ENCODE measurements at regions not wholly inside any gene's neighbourhood (a gene's known extent, or its start where the extent isn't known, plus 50 kb on each side); places are given as distances from the start of the nearest gene placed in this dataset.

DNA sequence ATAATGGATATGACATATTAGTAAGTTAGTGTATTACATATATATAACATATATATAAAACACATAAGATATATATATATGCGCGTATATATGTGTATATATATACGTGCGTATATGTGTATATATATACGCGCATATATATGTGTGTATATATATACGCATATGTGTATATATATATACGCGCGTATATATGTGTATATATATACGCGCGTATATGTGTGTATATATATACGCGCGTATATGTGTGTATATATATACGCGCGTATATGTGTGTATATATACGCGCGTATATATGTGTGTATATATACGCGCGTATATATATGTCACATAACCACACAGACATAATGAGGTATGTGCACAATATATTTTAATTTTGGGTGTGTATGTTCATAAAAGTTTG, 327.8 kb downstream of the MEIS1 start:
- Histone ChIP-seq H3F3A (ENCODE audit: insufficient read depth, low read length, poor library complexity, severe bottlenecking) (no peaks in the 10 kb centered on the region), H3K4me2 (ENCODE audit: low read length) (no peak overlapping the region), H3K27ac (ENCODE audit: low read length) (no peak overlapping the region), H3K27me3 (ENCODE audit: insufficient read depth, low read depth, low read length) (no peaks in the 10 kb centered on the region), H3K9me2 (ENCODE audit: insufficient read depth, low read length) (no peaks in the 10 kb centered on the region), H3K79me2 (replicated peaks; ENCODE audit: insufficient read depth, low read length) (no peaks in the 10 kb centered on the region), H3K9ac (ENCODE audit: low read length) (no peak overlapping the region), H3K4me3 (ENCODE audit: low read length) (no peak overlapping the region), H2AFZ (ENCODE audit: low read depth, low read length) (no peak overlapping the region), H3K9me3 (ENCODE audit: low read length) (no peaks in the 10 kb centered on the region), H3K36me3 (ENCODE audit: insufficient read depth, low read length) (no peaks in the 10 kb centered on the region), H4K20me1 (ENCODE audit: insufficient read depth) (no peaks in the 10 kb centered on the region)
- TF ChIP-seq POLR2AphosphoS5 (IDR thresholded peaks at IDR 0.05): no peak
- no peak for TF ChIP-seq RAD21 (conservative IDR thresholded peaks at IDR 0.05)
- TF ChIP-seq, protein P1, sequence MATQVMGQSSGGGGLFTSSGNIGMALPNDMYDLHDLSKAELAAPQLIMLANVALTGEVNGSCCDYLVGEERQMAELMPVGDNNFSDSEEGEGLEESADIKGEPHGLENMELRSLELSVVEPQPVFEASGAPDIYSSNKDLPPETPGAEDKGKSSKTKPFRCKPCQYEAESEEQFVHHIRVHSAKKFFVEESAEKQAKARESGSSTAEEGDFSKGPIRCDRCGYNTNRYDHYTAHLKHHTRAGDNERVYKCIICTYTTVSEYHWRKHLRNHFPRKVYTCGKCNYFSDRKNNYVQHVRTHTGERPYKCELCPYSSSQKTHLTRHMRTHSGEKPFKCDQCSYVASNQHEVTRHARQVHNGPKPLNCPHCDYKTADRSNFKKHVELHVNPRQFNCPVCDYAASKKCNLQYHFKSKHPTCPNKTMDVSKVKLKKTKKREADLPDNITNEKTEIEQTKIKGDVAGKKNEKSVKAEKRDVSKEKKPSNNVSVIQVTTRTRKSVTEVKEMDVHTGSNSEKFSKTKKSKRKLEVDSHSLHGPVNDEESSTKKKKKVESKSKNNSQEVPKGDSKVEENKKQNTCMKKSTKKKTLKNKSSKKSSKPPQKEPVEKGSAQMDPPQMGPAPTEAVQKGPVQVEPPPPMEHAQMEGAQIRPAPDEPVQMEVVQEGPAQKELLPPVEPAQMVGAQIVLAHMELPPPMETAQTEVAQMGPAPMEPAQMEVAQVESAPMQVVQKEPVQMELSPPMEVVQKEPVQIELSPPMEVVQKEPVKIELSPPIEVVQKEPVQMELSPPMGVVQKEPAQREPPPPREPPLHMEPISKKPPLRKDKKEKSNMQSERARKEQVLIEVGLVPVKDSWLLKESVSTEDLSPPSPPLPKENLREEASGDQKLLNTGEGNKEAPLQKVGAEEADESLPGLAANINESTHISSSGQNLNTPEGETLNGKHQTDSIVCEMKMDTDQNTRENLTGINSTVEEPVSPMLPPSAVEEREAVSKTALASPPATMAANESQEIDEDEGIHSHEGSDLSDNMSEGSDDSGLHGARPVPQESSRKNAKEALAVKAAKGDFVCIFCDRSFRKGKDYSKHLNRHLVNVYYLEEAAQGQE (IDR thresholded peaks at IDR 0.05; ENCODE audit: borderline replicate concordance): no peak
- TF ChIP-seq, protein P2, sequence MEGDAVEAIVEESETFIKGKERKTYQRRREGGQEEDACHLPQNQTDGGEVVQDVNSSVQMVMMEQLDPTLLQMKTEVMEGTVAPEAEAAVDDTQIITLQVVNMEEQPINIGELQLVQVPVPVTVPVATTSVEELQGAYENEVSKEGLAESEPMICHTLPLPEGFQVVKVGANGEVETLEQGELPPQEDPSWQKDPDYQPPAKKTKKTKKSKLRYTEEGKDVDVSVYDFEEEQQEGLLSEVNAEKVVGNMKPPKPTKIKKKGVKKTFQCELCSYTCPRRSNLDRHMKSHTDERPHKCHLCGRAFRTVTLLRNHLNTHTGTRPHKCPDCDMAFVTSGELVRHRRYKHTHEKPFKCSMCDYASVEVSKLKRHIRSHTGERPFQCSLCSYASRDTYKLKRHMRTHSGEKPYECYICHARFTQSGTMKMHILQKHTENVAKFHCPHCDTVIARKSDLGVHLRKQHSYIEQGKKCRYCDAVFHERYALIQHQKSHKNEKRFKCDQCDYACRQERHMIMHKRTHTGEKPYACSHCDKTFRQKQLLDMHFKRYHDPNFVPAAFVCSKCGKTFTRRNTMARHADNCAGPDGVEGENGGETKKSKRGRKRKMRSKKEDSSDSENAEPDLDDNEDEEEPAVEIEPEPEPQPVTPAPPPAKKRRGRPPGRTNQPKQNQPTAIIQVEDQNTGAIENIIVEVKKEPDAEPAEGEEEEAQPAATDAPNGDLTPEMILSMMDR (IDR thresholded peaks at IDR 0.05; ENCODE audit: poor library complexity, severe bottlenecking): no peak
- TF ChIP-seq EP300 (conservative IDR thresholded peaks at IDR 0.05; ENCODE audit: poor library complexity, severe bottlenecking): no peak
- TF ChIP-seq MXI1 (conservative IDR thresholded peaks at IDR 0.05; ENCODE audit: poor library complexity, severe bottlenecking): no peak

DNA sequence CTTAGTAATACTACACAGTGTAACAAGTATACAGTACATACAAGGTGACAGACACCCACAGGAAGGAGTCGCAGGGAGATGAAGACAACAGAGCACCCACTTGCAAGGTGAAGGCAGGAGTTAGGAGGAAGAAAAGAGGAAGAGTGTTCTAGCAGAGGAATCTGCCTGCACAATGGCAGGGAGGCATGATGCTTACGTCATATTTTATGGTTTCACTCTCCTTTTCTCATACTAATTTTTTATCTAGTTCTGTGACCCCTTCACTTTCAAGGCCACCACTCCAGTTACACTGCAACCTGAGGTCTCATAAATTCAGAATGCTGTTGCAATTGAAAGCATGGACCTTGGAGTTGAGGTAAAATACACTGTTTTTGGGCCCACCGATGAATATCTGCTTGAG, 331.7 kb downstream of the MEIS1 start:
- Histone ChIP-seq H3K9me2 (ENCODE audit: insufficient read depth, low read length) (no peaks in the 10 kb centered on the region), H3K9ac (ENCODE audit: low read length) (no peak overlapping the region), H3K4me2 (ENCODE audit: low read length) (no peak overlapping the region), H3K27me3 (ENCODE audit: insufficient read depth, low read depth, low read length) (no peaks in the 10 kb centered on the region), H3F3A (ENCODE audit: insufficient read depth, low read length, poor library complexity, severe bottlenecking) (no peaks in the 10 kb centered on the region), H2AFZ (ENCODE audit: low read depth, low read length) (no peak overlapping the region), H3K9me3 (ENCODE audit: low read length) (no peaks in the 10 kb centered on the region), H4K20me1 (ENCODE audit: insufficient read depth) (no peaks in the 10 kb centered on the region), H3K79me2 (replicated peaks; ENCODE audit: insufficient read depth, low read length) (no peaks in the 10 kb centered on the region), H3K36me3 (ENCODE audit: insufficient read depth, low read length) (no peaks in the 10 kb centered on the region), H3K27ac (ENCODE audit: low read length) (no peak overlapping the region), H3K4me3 (ENCODE audit: low read length) (no peak overlapping the region)
- TF ChIP-seq, protein P1 (IDR thresholded peaks at IDR 0.05; ENCODE audit: borderline replicate concordance): no peak
- TF ChIP-seq, protein P2 (IDR thresholded peaks at IDR 0.05; ENCODE audit: poor library complexity, severe bottlenecking): no peak
- no peak for TF ChIP-seq SMC3 (conservative IDR thresholded peaks at IDR 0.05; ENCODE audit: poor library complexity)
- no peak for TF ChIP-seq POLR2AphosphoS5 (IDR thresholded peaks at IDR 0.05)
- no peak for TF ChIP-seq MXI1 (conservative IDR thresholded peaks at IDR 0.05; ENCODE audit: poor library complexity, severe bottlenecking)
- no peak for TF ChIP-seq EP300 (conservative IDR thresholded peaks at IDR 0.05; ENCODE audit: poor library complexity, severe bottlenecking)
- TF ChIP-seq EZH2 (IDR thresholded peaks at IDR 0.05; ENCODE audit: borderline replicate concordance, insufficient read depth, low read length, poor library complexity, severe bottlenecking): no peak
- TF ChIP-seq TAF1 (IDR thresholded peaks at IDR 0.05; ENCODE audit: low read depth): no peak
- TF ChIP-seq RAD21 (conservative IDR thresholded peaks at IDR 0.05): no peak
